ENCODE measurements at regions not wholly inside any gene's neighbourhood (a gene's known extent, or its start where the extent isn't known, plus 50 kb on each side); places are given as distances from the start of the nearest gene placed in this dataset.

DNA sequence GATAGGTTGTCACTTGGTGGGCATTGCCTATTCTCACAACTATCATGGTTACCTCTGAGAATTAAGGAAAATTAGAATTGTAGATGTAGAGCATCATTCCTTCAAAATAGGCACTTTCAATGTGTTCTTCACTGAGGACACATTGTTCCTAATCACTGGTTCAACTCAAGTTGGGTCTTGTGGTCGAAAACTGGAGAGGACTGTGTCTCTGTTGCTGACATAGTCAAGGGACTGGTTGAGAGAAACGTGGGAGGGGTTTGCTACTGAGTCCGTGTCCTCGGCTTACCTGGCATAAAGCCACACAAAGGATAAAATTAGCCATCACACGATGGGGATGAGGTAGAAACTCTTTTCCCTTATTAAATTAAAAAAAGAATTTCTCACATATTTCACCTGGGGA lies 205.9 kb upstream of the CD180 start:
- peaks cover 31% of the 10 kb centered on the region for H3K4me1 Mint-ChIP-seq
- ChIA-PET CTCF (no interaction called here), POLR2A (no interaction called here)
- H3K27me3 Mint-ChIP-seq (ENCODE audit: low read depth) = no peaks in the 10 kb centered on the region
- ATAC-seq (no peak), DNase-seq (ENCODE audit: low spot score) (no peak)
- no peak overlapping the region for H3K27ac Mint-ChIP-seq
- no peak overlapping the region for H3K4me3 Mint-ChIP-seq
- peaks cover 4% of the 10 kb centered on the region for H3K9me3 Mint-ChIP-seq
- TF ChIP-seq ZNF138 (CRISPR knock-in tag; conservative IDR thresholded peaks at IDR 0.05) (no peak), MXD4 (CRISPR knock-in tag; IDR thresholded peaks at IDR 0.05; ENCODE audit: borderline replicate concordance) (no peak)
- peaks cover 2% of the 10 kb centered on the region; the same call in 1 of the 2 replicates for H3K36me3 Mint-ChIP-seq

DNA sequence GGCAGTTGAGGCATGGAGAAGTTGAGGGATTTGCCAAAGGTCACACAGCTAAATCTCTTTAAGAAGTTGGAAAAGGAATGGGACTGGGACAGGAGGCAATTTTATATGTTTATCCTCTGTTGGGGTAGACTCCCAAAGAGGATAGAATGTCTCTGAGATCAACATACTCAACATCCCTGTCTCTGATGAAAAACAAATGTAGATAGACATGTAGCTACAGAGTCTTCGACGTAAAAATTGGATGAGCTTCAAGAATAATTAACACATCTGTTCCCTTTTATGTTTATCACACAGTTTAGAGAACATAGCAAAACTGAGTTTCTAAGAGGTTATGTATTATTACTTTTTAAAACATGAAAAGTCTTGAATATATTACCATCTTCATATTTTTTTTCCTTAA lies 204.6 kb upstream of the CD180 start:
- no peak overlapping the region for H3K27ac Mint-ChIP-seq
- ATAC-seq (no peak), DNase-seq (ENCODE audit: low spot score) (no peak)
- POLR2A ChIA-PET = no interaction called here
- CTCF ChIA-PET = no interaction called here
- peaks cover 2% of the 10 kb centered on the region; the same call in 1 of the 2 replicates for H3K36me3 Mint-ChIP-seq
- H3K4me1 Mint-ChIP-seq = peaks cover 31% of the 10 kb centered on the region
- TF ChIP-seq SMAD4 (CRISPR knock-in tag; IDR thresholded peaks at IDR 0.05) (no peak), JAZF1 (CRISPR knock-in tag; IDR thresholded peaks at IDR 0.05) (no peak), HMGA2 (CRISPR knock-in tag; IDR thresholded peaks at IDR 0.05) (no peak), ZBTB21 (CRISPR knock-in tag; IDR thresholded peaks at IDR 0.05; ENCODE audit: borderline replicate concordance) (no peak), RORB (CRISPR knock-in tag; IDR thresholded peaks at IDR 0.05) (no peak)
- TF ChIP-seq, protein P1, sequence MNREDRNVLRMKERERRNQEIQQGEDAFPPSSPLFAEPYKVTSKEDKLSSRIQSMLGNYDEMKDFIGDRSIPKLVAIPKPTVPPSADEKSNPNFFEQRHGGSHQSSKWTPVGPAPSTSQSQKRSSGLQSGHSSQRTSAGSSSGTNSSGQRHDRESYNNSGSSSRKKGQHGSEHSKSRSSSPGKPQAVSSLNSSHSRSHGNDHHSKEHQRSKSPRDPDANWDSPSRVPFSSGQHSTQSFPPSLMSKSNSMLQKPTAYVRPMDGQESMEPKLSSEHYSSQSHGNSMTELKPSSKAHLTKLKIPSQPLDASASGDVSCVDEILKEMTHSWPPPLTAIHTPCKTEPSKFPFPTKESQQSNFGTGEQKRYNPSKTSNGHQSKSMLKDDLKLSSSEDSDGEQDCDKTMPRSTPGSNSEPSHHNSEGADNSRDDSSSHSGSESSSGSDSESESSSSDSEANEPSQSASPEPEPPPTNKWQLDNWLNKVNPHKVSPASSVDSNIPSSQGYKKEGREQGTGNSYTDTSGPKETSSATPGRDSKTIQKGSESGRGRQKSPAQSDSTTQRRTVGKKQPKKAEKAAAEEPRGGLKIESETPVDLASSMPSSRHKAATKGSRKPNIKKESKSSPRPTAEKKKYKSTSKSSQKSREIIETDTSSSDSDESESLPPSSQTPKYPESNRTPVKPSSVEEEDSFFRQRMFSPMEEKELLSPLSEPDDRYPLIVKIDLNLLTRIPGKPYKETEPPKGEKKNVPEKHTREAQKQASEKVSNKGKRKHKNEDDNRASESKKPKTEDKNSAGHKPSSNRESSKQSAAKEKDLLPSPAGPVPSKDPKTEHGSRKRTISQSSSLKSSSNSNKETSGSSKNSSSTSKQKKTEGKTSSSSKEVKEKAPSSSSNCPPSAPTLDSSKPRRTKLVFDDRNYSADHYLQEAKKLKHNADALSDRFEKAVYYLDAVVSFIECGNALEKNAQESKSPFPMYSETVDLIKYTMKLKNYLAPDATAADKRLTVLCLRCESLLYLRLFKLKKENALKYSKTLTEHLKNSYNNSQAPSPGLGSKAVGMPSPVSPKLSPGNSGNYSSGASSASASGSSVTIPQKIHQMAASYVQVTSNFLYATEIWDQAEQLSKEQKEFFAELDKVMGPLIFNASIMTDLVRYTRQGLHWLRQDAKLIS (CRISPR knock-in tag; IDR thresholded peaks at IDR 0.05; ENCODE audit: borderline replicate concordance) = no peak
- TF ChIP-seq, protein P2, sequence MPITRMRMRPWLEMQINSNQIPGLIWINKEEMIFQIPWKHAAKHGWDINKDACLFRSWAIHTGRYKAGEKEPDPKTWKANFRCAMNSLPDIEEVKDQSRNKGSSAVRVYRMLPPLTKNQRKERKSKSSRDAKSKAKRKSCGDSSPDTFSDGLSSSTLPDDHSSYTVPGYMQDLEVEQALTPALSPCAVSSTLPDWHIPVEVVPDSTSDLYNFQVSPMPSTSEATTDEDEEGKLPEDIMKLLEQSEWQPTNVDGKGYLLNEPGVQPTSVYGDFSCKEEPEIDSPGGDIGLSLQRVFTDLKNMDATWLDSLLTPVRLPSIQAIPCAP (CRISPR knock-in tag; IDR thresholded peaks at IDR 0.05) = no peak
- TF ChIP-seq, protein P3, sequence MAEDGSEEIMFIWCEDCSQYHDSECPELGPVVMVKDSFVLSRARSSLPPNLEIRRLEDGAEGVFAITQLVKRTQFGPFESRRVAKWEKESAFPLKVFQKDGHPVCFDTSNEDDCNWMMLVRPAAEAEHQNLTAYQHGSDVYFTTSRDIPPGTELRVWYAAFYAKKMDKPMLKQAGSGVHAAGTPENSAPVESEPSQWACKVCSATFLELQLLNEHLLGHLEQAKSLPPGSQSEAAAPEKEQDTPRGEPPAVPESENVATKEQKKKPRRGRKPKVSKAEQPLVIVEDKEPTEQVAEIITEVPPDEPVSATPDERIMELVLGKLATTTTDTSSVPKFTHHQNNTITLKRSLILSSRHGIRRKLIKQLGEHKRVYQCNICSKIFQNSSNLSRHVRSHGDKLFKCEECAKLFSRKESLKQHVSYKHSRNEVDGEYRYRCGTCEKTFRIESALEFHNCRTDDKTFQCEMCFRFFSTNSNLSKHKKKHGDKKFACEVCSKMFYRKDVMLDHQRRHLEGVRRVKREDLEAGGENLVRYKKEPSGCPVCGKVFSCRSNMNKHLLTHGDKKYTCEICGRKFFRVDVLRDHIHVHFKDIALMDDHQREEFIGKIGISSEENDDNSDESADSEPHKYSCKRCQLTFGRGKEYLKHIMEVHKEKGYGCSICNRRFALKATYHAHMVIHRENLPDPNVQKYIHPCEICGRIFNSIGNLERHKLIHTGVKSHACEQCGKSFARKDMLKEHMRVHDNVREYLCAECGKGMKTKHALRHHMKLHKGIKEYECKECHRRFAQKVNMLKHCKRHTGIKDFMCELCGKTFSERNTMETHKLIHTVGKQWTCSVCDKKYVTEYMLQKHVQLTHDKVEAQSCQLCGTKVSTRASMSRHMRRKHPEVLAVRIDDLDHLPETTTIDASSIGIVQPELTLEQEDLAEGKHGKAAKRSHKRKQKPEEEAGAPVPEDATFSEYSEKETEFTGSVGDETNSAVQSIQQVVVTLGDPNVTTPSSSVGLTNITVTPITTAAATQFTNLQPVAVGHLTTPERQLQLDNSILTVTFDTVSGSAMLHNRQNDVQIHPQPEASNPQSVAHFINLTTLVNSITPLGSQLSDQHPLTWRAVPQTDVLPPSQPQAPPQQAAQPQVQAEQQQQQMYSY (CRISPR knock-in tag; IDR thresholded peaks at IDR 0.05) = no peak
- TF ChIP-seq, protein P4, sequence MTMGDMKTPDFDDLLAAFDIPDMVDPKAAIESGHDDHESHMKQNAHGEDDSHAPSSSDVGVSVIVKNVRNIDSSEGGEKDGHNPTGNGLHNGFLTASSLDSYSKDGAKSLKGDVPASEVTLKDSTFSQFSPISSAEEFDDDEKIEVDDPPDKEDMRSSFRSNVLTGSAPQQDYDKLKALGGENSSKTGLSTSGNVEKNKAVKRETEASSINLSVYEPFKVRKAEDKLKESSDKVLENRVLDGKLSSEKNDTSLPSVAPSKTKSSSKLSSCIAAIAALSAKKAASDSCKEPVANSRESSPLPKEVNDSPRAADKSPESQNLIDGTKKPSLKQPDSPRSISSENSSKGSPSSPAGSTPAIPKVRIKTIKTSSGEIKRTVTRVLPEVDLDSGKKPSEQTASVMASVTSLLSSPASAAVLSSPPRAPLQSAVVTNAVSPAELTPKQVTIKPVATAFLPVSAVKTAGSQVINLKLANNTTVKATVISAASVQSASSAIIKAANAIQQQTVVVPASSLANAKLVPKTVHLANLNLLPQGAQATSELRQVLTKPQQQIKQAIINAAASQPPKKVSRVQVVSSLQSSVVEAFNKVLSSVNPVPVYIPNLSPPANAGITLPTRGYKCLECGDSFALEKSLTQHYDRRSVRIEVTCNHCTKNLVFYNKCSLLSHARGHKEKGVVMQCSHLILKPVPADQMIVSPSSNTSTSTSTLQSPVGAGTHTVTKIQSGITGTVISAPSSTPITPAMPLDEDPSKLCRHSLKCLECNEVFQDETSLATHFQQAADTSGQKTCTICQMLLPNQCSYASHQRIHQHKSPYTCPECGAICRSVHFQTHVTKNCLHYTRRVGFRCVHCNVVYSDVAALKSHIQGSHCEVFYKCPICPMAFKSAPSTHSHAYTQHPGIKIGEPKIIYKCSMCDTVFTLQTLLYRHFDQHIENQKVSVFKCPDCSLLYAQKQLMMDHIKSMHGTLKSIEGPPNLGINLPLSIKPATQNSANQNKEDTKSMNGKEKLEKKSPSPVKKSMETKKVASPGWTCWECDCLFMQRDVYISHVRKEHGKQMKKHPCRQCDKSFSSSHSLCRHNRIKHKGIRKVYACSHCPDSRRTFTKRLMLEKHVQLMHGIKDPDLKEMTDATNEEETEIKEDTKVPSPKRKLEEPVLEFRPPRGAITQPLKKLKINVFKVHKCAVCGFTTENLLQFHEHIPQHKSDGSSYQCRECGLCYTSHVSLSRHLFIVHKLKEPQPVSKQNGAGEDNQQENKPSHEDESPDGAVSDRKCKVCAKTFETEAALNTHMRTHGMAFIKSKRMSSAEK (CRISPR knock-in tag; IDR thresholded peaks at IDR 0.05; ENCODE audit: borderline replicate concordance) = no peak
- TF ChIP-seq, protein P5, sequence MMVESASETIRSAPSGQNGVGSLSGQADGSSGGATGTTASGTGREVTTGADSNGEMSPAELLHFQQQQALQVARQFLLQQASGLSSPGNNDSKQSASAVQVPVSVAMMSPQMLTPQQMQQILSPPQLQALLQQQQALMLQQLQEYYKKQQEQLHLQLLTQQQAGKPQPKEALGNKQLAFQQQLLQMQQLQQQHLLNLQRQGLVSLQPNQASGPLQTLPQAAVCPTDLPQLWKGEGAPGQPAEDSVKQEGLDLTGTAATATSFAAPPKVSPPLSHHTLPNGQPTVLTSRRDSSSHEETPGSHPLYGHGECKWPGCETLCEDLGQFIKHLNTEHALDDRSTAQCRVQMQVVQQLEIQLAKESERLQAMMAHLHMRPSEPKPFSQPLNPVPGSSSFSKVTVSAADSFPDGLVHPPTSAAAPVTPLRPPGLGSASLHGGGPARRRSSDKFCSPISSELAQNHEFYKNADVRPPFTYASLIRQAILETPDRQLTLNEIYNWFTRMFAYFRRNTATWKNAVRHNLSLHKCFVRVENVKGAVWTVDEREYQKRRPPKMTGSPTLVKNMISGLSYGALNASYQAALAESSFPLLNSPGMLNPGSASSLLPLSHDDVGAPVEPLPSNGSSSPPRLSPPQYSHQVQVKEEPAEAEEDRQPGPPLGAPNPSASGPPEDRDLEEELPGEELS (CRISPR knock-in tag; IDR thresholded peaks at IDR 0.05) = no peak
- H3K4me3 Mint-ChIP-seq = no peak overlapping the region
- no peaks in the 10 kb centered on the region for H3K27me3 Mint-ChIP-seq (ENCODE audit: low read depth)
- peaks cover 4% of the 10 kb centered on the region for H3K9me3 Mint-ChIP-seq

All from WTC11 (cell line).